ENCODE measurements at regions not wholly inside any gene's neighbourhood (a gene's known extent, or its start where the extent isn't known, plus 50 kb on each side); places are given as distances from the start of the nearest gene placed in this dataset.

DNA sequence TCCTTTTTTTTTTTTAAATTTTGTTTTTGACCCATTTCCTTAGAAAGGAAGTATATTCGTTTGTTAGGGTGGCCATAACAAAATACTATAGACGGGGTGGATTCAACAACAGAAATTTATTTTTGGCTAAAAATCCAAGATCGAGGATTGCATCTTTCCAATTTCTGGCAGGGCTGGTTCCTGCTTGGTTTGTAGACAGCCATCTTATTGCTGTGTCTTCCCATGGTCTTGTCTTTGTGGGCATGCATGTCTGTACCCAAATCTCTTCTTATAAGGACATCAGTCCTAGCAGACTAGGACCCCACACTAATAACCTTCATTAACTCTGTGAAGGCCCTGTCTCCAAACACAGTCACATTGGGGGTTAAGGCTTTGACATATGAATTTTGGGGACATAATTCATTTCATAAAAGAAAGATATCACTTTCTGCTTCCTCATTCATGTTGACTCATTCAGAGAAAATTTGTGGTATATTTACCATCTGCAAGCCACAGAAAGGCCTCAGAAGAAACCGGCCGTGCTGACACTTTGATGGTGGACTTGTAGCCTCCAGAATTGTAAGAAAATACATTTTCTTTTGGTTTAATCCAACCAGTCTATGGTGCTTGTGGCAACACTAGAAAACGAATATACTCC is 262.1 kb downstream of the LPIN1 start:
- no peak for TF ChIP-seq GATA3 (IDR thresholded peaks at IDR 0.05; ENCODE audit: low read depth, low read length)
- TF ChIP-seq GATA2 (IDR thresholded peaks at IDR 0.05; ENCODE audit: low read depth, low read length), result no peak

- TF ChIP-seq GATA3 (IDR thresholded peaks at IDR 0.05; ENCODE audit: low read depth, low read length) (no peak), GATA2 (IDR thresholded peaks at IDR 0.05; ENCODE audit: low read depth, low read length) (no peak)
Observed at GRCh38 chr2:12009323-12009905, 263.0 kb downstream of the LPIN1 start.

GRCh38 chr2:12010059-12010458 is 263.6 kb downstream of the LPIN1 start:
- TF ChIP-seq GATA2 (IDR thresholded peaks at IDR 0.05; ENCODE audit: low read depth, low read length) (no peak), GATA3 (IDR thresholded peaks at IDR 0.05; ENCODE audit: low read depth, low read length) (no peak)

DNA sequence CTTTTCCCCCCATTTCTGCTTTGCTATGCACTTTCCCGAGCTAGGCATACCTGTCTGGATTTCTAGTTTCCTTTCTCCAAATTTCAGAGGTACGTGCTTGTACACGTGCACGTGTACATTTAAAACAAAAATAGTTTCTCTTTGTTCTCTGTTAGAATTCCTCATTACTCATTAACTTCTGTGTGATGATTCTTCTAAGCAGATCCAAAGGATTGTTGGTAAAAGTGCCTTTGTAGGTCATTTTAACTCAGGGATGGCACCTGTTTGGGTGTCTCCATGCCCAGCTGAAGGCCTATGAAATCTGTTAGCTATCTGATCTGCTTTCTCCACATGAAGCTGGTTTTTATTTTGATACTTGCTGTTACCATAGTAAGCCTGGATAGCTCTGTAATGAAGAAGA is 264.3 kb downstream of the LPIN1 start:
- no peak for TF ChIP-seq GATA3 (IDR thresholded peaks at IDR 0.05; ENCODE audit: low read depth, low read length)
- TF ChIP-seq GATA2 (IDR thresholded peaks at IDR 0.05; ENCODE audit: low read depth, low read length), result no peak

- TF ChIP-seq GATA2 (IDR thresholded peaks at IDR 0.05; ENCODE audit: low read depth, low read length) (no peak), GATA3 (IDR thresholded peaks at IDR 0.05; ENCODE audit: low read depth, low read length) (no peak)
Observed at GRCh38 chr2:12014088-12014960, 267.9 kb downstream of the LPIN1 start.

DNA sequence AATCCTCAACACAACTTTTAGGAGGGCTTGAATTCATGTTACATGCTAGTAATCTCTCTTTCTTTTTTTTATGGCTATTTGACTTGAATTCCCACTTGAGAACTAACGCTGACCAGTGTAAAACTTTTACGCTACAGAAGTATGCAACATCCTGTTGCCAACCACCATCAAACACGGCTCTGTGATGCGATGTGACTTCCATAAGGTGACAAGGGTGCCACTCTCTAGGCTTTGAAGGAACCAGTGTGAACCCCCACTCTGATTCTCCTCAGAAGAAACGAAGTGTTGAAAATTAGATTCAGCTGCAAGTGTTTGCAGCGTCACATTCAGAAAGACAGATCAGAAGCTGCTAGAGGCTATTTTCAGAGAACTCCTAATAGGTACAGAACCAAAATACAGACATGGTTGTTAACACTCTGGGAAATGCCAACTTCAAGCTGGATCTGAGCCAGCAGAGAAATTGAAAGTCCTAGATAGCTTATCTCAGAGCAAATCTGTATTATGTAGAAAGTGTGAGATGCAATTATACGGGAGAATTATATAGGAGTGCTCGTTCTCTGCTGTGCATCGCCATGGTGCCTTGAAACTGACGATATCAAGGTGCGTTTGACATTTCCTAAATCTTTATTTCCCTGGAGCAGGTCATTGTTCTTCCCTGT is 271.2 kb downstream of the LPIN1 start:
- TF ChIP-seq GATA3 (IDR thresholded peaks at IDR 0.05; ENCODE audit: low read depth, low read length) (peak; percentile 66), GATA2 (IDR thresholded peaks at IDR 0.05; ENCODE audit: low read depth, low read length) (peak; percentile 92)

DNA sequence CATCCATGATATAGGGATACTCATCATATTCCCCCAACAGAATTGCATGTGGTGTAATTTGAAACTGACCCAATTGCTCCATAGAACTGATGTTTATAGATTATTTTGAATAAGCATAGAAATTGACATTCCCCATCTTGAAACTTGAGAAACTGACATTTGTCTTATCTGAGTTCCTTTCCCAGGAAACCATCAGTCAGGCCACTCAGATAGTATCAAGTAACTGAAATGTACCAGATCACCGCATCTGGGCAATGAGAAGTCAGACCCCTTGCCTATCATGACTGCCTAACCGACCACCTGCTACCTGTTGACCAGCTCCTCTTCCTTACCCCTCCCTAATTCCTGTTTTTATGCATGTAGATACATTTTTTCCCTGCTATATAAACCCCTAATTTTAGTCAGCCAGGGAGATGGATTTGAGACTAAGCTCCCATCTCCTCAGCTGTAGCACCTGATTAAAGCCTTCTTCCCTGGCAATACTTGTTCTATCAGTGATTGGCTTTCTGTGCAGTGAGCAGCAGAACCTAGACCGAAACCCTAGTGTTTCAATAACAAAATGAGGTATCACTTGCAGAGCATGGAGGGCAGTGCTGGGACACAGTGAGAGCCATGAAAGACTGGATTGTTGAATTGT is 274.5 kb downstream of the LPIN1 start:
- no peak for TF ChIP-seq GATA3 (IDR thresholded peaks at IDR 0.05; ENCODE audit: low read depth, low read length)
- TF ChIP-seq GATA2 (IDR thresholded peaks at IDR 0.05; ENCODE audit: low read depth, low read length), result no peak

- TF ChIP-seq GATA3 (IDR thresholded peaks at IDR 0.05; ENCODE audit: low read depth, low read length) (no peak), GATA2 (IDR thresholded peaks at IDR 0.05; ENCODE audit: low read depth, low read length) (no peak)
Observed at GRCh38 chr2:12027136-12027535, 280.7 kb downstream of the LPIN1 start.

DNA sequence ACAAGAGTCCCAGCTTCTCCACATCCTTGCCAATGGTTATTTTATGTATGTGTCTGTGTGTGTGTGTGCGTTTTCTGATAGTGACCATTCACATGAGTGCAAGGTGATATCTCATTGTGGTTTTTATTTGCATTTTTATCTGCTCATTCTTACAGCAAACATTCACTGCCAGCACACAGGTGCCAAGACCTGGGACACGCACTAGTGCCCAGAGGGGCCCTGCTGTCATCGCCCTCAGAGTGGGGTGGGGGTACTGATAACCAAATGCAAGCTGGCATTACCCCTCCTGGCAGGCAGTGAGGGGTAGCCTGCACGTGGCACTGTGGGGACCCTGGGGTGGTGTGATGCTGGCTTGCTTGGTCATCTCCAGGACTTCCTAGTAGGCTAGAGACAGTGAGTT is 285.4 kb downstream of the LPIN1 start:
- TF ChIP-seq GATA3 (IDR thresholded peaks at IDR 0.05; ENCODE audit: low read depth, low read length) (no peak), GATA2 (IDR thresholded peaks at IDR 0.05; ENCODE audit: low read depth, low read length) (no peak)

DNA sequence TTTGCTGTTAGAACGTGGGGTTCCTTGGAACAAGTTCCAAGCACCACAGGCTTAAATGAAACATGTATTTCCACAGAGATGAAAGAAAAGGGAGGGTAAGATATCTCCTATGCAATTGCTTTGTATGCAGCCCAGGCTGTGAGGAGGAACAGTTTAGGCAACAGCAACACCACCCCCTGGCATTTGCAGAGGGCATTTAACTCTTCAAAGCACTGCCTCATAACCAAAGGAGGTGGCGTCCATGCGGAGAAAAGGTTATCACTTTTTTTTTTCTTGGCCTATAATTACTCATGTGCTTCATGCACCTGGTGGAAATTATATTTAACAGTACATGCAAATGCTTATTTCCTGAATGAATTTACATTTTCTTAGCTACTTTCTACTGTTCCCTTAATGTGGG is 286.0 kb downstream of the LPIN1 start:
- TF ChIP-seq GATA3 (IDR thresholded peaks at IDR 0.05; ENCODE audit: low read depth, low read length), result no peak
- no peak for TF ChIP-seq GATA2 (IDR thresholded peaks at IDR 0.05; ENCODE audit: low read depth, low read length)

DNA sequence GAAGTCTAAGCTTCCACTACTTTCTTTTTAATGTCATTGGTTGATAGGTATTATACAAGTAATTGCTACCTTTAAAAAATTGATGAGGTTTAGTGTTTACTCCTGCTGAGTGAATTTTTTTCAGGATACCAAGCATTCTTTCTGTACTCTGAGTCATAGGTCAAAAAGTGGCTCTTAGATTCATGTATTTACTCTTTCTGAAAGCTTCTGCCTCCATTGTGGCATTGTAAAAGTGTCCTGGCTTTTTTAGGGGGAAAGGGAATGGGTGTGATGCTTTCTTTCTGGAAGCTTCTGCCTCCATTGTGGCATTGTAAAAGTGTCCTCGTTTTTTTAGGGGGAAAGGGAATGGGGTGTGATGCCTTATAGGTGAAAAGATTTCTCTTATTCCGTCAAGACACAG is 286.5 kb downstream of the LPIN1 start:
- TF ChIP-seq GATA3 (IDR thresholded peaks at IDR 0.05; ENCODE audit: low read depth, low read length), result no peak
- TF ChIP-seq GATA2 (IDR thresholded peaks at IDR 0.05; ENCODE audit: low read depth, low read length), result no peak

GRCh38 chr2:12033494-12033893 is 287.1 kb downstream of the LPIN1 start:
- no peak for TF ChIP-seq GATA2 (IDR thresholded peaks at IDR 0.05; ENCODE audit: low read depth, low read length)
- no peak for TF ChIP-seq GATA3 (IDR thresholded peaks at IDR 0.05; ENCODE audit: low read depth, low read length)

GRCh38 chr2:12034382-12034781 is 287.9 kb downstream of the LPIN1 start:
- TF ChIP-seq GATA2 (IDR thresholded peaks at IDR 0.05; ENCODE audit: low read depth, low read length), result no peak
- TF ChIP-seq GATA3 (IDR thresholded peaks at IDR 0.05; ENCODE audit: low read depth, low read length), result no peak

Measured in SH-SY5Y (cell line).